Adrenal gland (tissue), 9 donors: ENCODE measurements at regions not wholly inside any gene's neighbourhood (a gene's known extent, or its start where the extent isn't known, plus 50 kb on each side); places are given as distances from the start of the nearest gene placed in this dataset.

Experiments used
- DNase-seq, 7 donors: peaks; one replicate each; pipeline ENCODE4 v3.0.0-alpha.2; 2019 to 2020
- H3K27ac ChIP-seq, 5 donors: fragments of 200-600 bp; sonication (generic) in 4 of 5; 1 replicate in 3 of 5; 2 replicates in 2 of 5; pipeline versions ENCODE4 v1.5.1 to v1.8.0; 2016 to 2020; ENCODE audit warnings: mild to moderate bottlenecking in 1 of 5
- H3K27me3 ChIP-seq: fragments of 200-600 bp; 2 replicates; pipeline ENCODE4 v1.8.0; 2021
- H3K36me3 ChIP-seq, 2 donors: fragments of 200-600 bp; replicated peaks in 1 of 2; 1 replicate in 1 of 2; 2 replicates in 1 of 2; pipeline versions ENCODE4 v1.5.1 to v1.8.0; 2018 to 2022
- H3K4me1 ChIP-seq, 2 donors: fragments of 200-600 bp; replicated peaks in 1 of 2; 1 replicate in 1 of 2; 2 replicates in 1 of 2; pipeline versions ENCODE4 v1.5.1 to v1.8.0; 2018 to 2021
- H3K4me3 ChIP-seq, 4 donors: fragments of 200-600 bp; sonication (generic) in 3 of 4; one replicate each; pipeline ENCODE4 v1.5.1; 2016 to 2018
- H3K9me3 ChIP-seq, 3 donors: fragments of 200-600 bp; sonication (generic) in 1 of 3; replicated peaks in 1 of 3; 1 replicate in 2 of 3; 2 replicates in 1 of 3; pipeline versions ENCODE4 v1.5.1 to v1.8.0; 2016 to 2021
- CTCF ChIP-seq, 6 experiments: fragments of 450-650 bp in 4 of 6; fragments of 200-600 bp in 2 of 6; sonication (generic) in 1 of 6; IDR thresholded peaks; 1 replicate in 5 of 6; 2 replicates in 1 of 6; pipeline versions ENCODE4 v1.5.1 to v1.8.0; 2016 to 2021; ENCODE audit warnings: antibody characterized with exemption in 6 of 6, mild to moderate bottlenecking in 2 of 6, moderate library complexity in 1 of 6
- POLR2A ChIP-seq, 2 donors: fragments of 450-650 bp; IDR thresholded peaks; one replicate each; pipeline ENCODE4 v1.6.1; 2017; ENCODE audit warnings: antibody characterized with exemption in 2 of 2, mild to moderate bottlenecking in 2 of 2, moderate library complexity in 1 of 2
- WGBS, 4 donors: extraction: QIAGEN DNeasy Blood & Tissue Kit in 2 of 4; methylation state at CpG; one replicate each; pipeline versions ENCODE4 v1.1.5 to v1.1.7; 2013 to 2017; 5-methylcytosine and 5-hydroxymethylcytosine counted together
- intact Hi-C, 2 donors: fragments of 100-400 bp; cut with DNase I; formaldehyde crosslinking; loops; one replicate each; pipeline versions ENCODE4 v1.14.1 to v1.15.0; 2022 to 2023
- donor health status: healthy with polysubstance abuse.
- donor health status: Bipolar disorder and iron deficiency.
- donor health status: DM: yes; HTN: yes; CAD: no.
- donor health status: DM: no; HTN: no; CAD: no.
- donor health status: DM: no; HTN: no; CAD: no.

- Histone ChIP-seq H3K36me3 (no peaks in the 10 kb centered on the region), H3K27me3 (no peaks in the 10 kb centered on the region), H3K4me1 (no peaks in the 10 kb centered on the region), H3K4me3 (no peak overlapping the region), H3K9me3 (no peaks in the 10 kb centered on the region), H3K27ac (no peak overlapping the region)
- no peak for DNase-seq
- no peak for TF ChIP-seq POLR2A (IDR thresholded peaks at IDR 0.05)
- TF ChIP-seq CTCF (IDR thresholded peaks at IDR 0.05) = no peak
- 56 to 67% (median 59%) methylated on average over 2 of the region's 2 CpGs for WGBS, 4 donors
- intact Hi-C loops = no loop called here
Measured at GRCh38 chr13:86383561-86383960, 584.3 kb upstream of the SLITRK6 start.

- no peaks in the 10 kb centered on the region for H3K36me3 ChIP-seq
- no peak overlapping the region for H3K4me3 ChIP-seq
- no peak for TF ChIP-seq CTCF (IDR thresholded peaks at IDR 0.05)
- no peak for TF ChIP-seq POLR2A (IDR thresholded peaks at IDR 0.05)
- DNase-seq = no peak
- intact Hi-C loops = no loop called here
- H3K27me3 ChIP-seq = no peaks in the 10 kb centered on the region
- H3K9me3 ChIP-seq = no peaks in the 10 kb centered on the region
- WGBS, 4 donors = 82 to 98% (median 91%) methylated on average over 1 of the region's 1 CpG
- H3K27ac ChIP-seq = no peak overlapping the region
- H3K4me1 ChIP-seq = no peaks in the 10 kb centered on the region
Measured at GRCh38 chr13:86397635-86398034, 598.4 kb upstream of the SLITRK6 start.

GRCh38 chr13:86399572-86399971, 600.4 kb upstream of the SLITRK6 start:
- intact Hi-C loops = no loop called here
- Histone ChIP-seq H3K27ac (no peak overlapping the region), H3K9me3 (no peaks in the 10 kb centered on the region), H3K4me1 (no peaks in the 10 kb centered on the region), H3K4me3 (no peak overlapping the region), H3K36me3 (no peaks in the 10 kb centered on the region), H3K27me3 (no peaks in the 10 kb centered on the region)
- DNase-seq = no peak
- TF ChIP-seq POLR2A (IDR thresholded peaks at IDR 0.05) (no peak), CTCF (IDR thresholded peaks at IDR 0.05) (no peak)

GRCh38 chr13:86402500-86402899, 603.3 kb upstream of the SLITRK6 start:
- H3K4me3 ChIP-seq = no peak overlapping the region
- no peaks in the 10 kb centered on the region for H3K27me3 ChIP-seq
- intact Hi-C loops = no loop called here
- 52 to 69% (median 62%) methylated on average over 3 of the region's 3 CpGs for WGBS, 4 donors
- no peak for DNase-seq
- no peak overlapping the region for H3K27ac ChIP-seq
- H3K9me3 ChIP-seq = no peaks in the 10 kb centered on the region
- H3K4me1 ChIP-seq = no peaks in the 10 kb centered on the region
- no peak for TF ChIP-seq CTCF (IDR thresholded peaks at IDR 0.05)
- TF ChIP-seq POLR2A (IDR thresholded peaks at IDR 0.05) = no peak
- no peaks in the 10 kb centered on the region for H3K36me3 ChIP-seq
